ENCODE measurements at regions not wholly inside any gene's neighbourhood (a gene's known extent, or its start where the extent isn't known, plus 50 kb on each side); places are given as distances from the start of the nearest gene placed in this dataset.

GRCh38 chr9:18229992-18230676 lies 243.8 kb upstream of the ADAMTSL1 start:
- ChIA-PET CTCF (no interaction called here), POLR2A (no interaction called here)
- DNase-seq (ENCODE audit: low read depth, low spot score) (no peak), FAIRE-seq (no peak)
- Histone ChIP-seq H3K27ac (ENCODE audit: insufficient read depth, low read depth, low read length) (no peak overlapping the region), H3K9me1 (replicated peaks; ENCODE audit: control insufficient read depth, extremely low read depth, insufficient read depth, low read length) (no peaks in the 10 kb centered on the region), H3K36me3 (ENCODE audit: control insufficient read depth in 2 of 2, extremely low read depth in 1 of 2, insufficient read depth in 2 of 2, low read length in 2 of 2) (no peaks in the 10 kb centered on the region), H4K20me1 (replicated peaks; ENCODE audit: control insufficient read depth, extremely low read depth, insufficient read depth, low read length) (no peaks in the 10 kb centered on the region), H3K27me3 (ENCODE audit: control insufficient read depth in 2 of 2, insufficient read depth in 2 of 2, low read length in 2 of 2) (no peaks in the 10 kb centered on the region), H3K4me2 (ENCODE audit: insufficient read depth, low read length) (no peak overlapping the region), H2AFZ (ENCODE audit: low read depth, low read length) (no peak overlapping the region), H3K4me3 (replicated peaks in 1 of 3; ENCODE audit: insufficient read depth in 1 of 3, low read depth in 1 of 3, low read length in 3 of 3) (no peak overlapping the region), H3K9me3 (replicated peaks; ENCODE audit: control insufficient read depth, insufficient read depth, low read length) (no peaks in the 10 kb centered on the region), H3K79me2 (ENCODE audit: control insufficient read depth, insufficient read depth, low read length) (no peaks in the 10 kb centered on the region), H3K9ac (replicated peaks; ENCODE audit: extremely low read depth, insufficient read depth, low read length) (no peak overlapping the region), H3K4me1 (ENCODE audit: control insufficient read depth, extremely low read depth, insufficient read depth, low read length) (no peaks in the 10 kb centered on the region)
- dilution Hi-C loops (cut with MboI; ENCODE audit: extremely low pct_ligation_motif_present, low sequenced_read_pairs) (no loop called here), intact Hi-C loops (cut with micrococcal nuclease) (no loop called here)
- TF ChIP-seq FOS (IDR thresholded peaks at IDR 0.05; ENCODE audit: borderline replicate concordance, insufficient read depth, low read length) (no peak), POLR2AphosphoS5 (IDR thresholded peaks at IDR 0.05; ENCODE audit: insufficient read depth, low read depth, low read length) (no peak), MYC (IDR thresholded peaks at IDR 0.05; ENCODE audit: low read depth, low read length) (no peak), JUN (IDR thresholded peaks at IDR 0.05; ENCODE audit: borderline replicate concordance, insufficient read depth, insufficient read length, low read depth) (no peak), EZH2 (IDR thresholded peaks at IDR 0.05; ENCODE audit: borderline replicate concordance, low read depth, low read length, severe bottlenecking) (no peak), MAX (IDR thresholded peaks at IDR 0.05; ENCODE audit: insufficient read depth, insufficient read length) (no peak), POLR2A (IDR thresholded peaks at IDR 0.05; ENCODE audit: low read depth, low read length) (no peak), GATA2 (IDR thresholded peaks at IDR 0.05; ENCODE audit: insufficient read depth, insufficient read length, low read depth, low read length) (no peak)
- BruUV-seq (replicated peaks): no TSS peak

GRCh38 chr9:18233311-18233710 lies 240.6 kb upstream of the ADAMTSL1 start:
- no peaks in the 10 kb centered on the region for H4K20me1 ChIP-seq (replicated peaks; ENCODE audit: control insufficient read depth, extremely low read depth, insufficient read depth, low read length)
- DNase-seq (ENCODE audit: low read depth, low spot score) (no peak), FAIRE-seq (no peak)
- no peaks in the 10 kb centered on the region for H3K9me3 ChIP-seq (replicated peaks; ENCODE audit: control insufficient read depth, insufficient read depth, low read length)
- POLR2A ChIA-PET: no interaction called here
- no peak overlapping the region for H3K4me3 ChIP-seq (replicated peaks in 1 of 3; ENCODE audit: insufficient read depth in 1 of 3, low read depth in 1 of 3, low read length in 3 of 3)
- H3K27ac ChIP-seq (ENCODE audit: insufficient read depth, low read depth, low read length): no peak overlapping the region
- H3K4me2 ChIP-seq (ENCODE audit: insufficient read depth, low read length): no peak overlapping the region
- intact Hi-C loops (cut with micrococcal nuclease) (no loop called here), dilution Hi-C loops (cut with MboI; ENCODE audit: extremely low pct_ligation_motif_present, low sequenced_read_pairs) (no loop called here)
- peaks cover 22% of the 10 kb centered on the region for H3K4me1 ChIP-seq (ENCODE audit: control insufficient read depth, extremely low read depth, insufficient read depth, low read length)
- H3K27me3 ChIP-seq (ENCODE audit: control insufficient read depth in 2 of 2, insufficient read depth in 2 of 2, low read length in 2 of 2): no peaks in the 10 kb centered on the region
- no peaks in the 10 kb centered on the region for H3K79me2 ChIP-seq (ENCODE audit: control insufficient read depth, insufficient read depth, low read length)
- no peak overlapping the region for H3K9ac ChIP-seq (replicated peaks; ENCODE audit: extremely low read depth, insufficient read depth, low read length)
- BruUV-seq (replicated peaks): no TSS peak
- CTCF ChIA-PET: interaction anchor here (1.2 kb wide), 1 partner anchor 20 kb away, joined by 3 read pairs; no protein-coding TSS in a partner anchor
- no peak overlapping the region for H2AFZ ChIP-seq (ENCODE audit: low read depth, low read length)
- no peak for TF ChIP-seq GATA2 (IDR thresholded peaks at IDR 0.05; ENCODE audit: insufficient read depth, insufficient read length, low read depth, low read length)
- TF ChIP-seq FOS (IDR thresholded peaks at IDR 0.05; ENCODE audit: borderline replicate concordance, insufficient read depth, low read length): no peak
- TF ChIP-seq POLR2A (IDR thresholded peaks at IDR 0.05; ENCODE audit: low read depth, low read length): no peak
- TF ChIP-seq MAX (IDR thresholded peaks at IDR 0.05; ENCODE audit: insufficient read depth, insufficient read length): no peak
- no peak for TF ChIP-seq JUN (IDR thresholded peaks at IDR 0.05; ENCODE audit: borderline replicate concordance, insufficient read depth, insufficient read length, low read depth)
- TF ChIP-seq MYC (IDR thresholded peaks at IDR 0.05; ENCODE audit: low read depth, low read length): no peak
- no peak for TF ChIP-seq POLR2AphosphoS5 (IDR thresholded peaks at IDR 0.05; ENCODE audit: insufficient read depth, low read depth, low read length)
- no peak for TF ChIP-seq CTCF (IDR thresholded peaks at IDR 0.05; ENCODE audit: extremely low read depth in 1 of 2, insufficient read depth in 1 of 2, low read depth in 1 of 2, low read length in 2 of 2)
- no peak for TF ChIP-seq EZH2 (IDR thresholded peaks at IDR 0.05; ENCODE audit: borderline replicate concordance, low read depth, low read length, severe bottlenecking)
- no peaks in the 10 kb centered on the region for H3K9me1 ChIP-seq (replicated peaks; ENCODE audit: control insufficient read depth, extremely low read depth, insufficient read depth, low read length)
- no peaks in the 10 kb centered on the region for H3K36me3 ChIP-seq (ENCODE audit: control insufficient read depth in 2 of 2, extremely low read depth in 1 of 2, insufficient read depth in 2 of 2, low read length in 2 of 2)
